GM23338 (cell line): ENCODE measurements at regions not wholly inside any gene's neighbourhood (a gene's known extent, or its start where the extent isn't known, plus 50 kb on each side); places are given as distances from the start of the nearest gene placed in this dataset.

Experiments
- ATAC-seq: fragments of 200-7000 bp; cut with Tn5 transposase; 3 replicates; pipeline ENCODE4 v1.9.1; 2020
- DNase-seq: peaks from one replicate; pipeline ENCODE4 v3.0.0-alpha.2; 2015; ENCODE audit warnings: low spot score
- H2AFZ ChIP-seq: fragments of 200-600 bp; sonication (generic); 2 replicates; pipeline ENCODE4 v1.8.0; 2016; ENCODE audit warnings: antibody characterized with exemption, mild to moderate bottlenecking, moderate library complexity
- H3F3A ChIP-seq: fragments of 200-600 bp; sonication (generic); replicated peaks from 2 replicates; pipeline ENCODE4 v1.8.0; 2017; ENCODE audit warnings: antibody characterized with exemption, mixed run types, low read depth
- H3K27ac ChIP-seq: fragments of 200-600 bp; sonication (generic); 2 replicates; pipeline ENCODE4 v1.6.1; 2016; ENCODE audit warnings: low read depth
- H3K27me3 ChIP-seq: fragments of 200-600 bp; sonication (generic); 2 replicates; pipeline ENCODE4 v1.8.0; 2016; ENCODE audit warnings: mild to moderate bottlenecking, mixed run types, moderate library complexity; ENCODE audit not compliant: insufficient read depth
- H3K36me3 ChIP-seq: fragments of 200-600 bp; sonication (generic); 2 replicates; pipeline ENCODE4 v1.8.0; 2016; ENCODE audit warnings: mild to moderate bottlenecking; ENCODE audit not compliant: insufficient read depth
- H3K4me1 ChIP-seq: fragments of 200-600 bp; sonication (generic); 2 replicates; pipeline ENCODE4 v1.8.0; 2016; ENCODE audit warnings: mild to moderate bottlenecking, moderate library complexity; ENCODE audit not compliant: insufficient read depth
- H3K4me2 ChIP-seq: fragments of 200-600 bp; sonication (generic); 2 replicates; pipeline ENCODE4 v1.7.1; 2017; ENCODE audit warnings: mixed run types
- H3K4me3 ChIP-seq: fragments of 200-600 bp; sonication (generic); 2 replicates; pipeline ENCODE4 v1.6.1; 2016; ENCODE audit warnings: mixed run types
- H3K79me2 ChIP-seq: fragments of 200-600 bp; sonication (generic); replicated peaks from 2 replicates; pipeline ENCODE4 v1.8.0; 2017; ENCODE audit warnings: mild to moderate bottlenecking; ENCODE audit not compliant: insufficient read depth
- H3K9me2 ChIP-seq: fragments of 200-600 bp; sonication (generic); 2 replicates; pipeline ENCODE4 v1.8.0; 2017; ENCODE audit not compliant: insufficient read depth
- H4K20me1 ChIP-seq: fragments of 200-600 bp; sonication (generic); replicated peaks from 2 replicates; pipeline ENCODE4 v1.8.0; 2017; ENCODE audit warnings: mild to moderate bottlenecking; ENCODE audit not compliant: insufficient read depth
- H3K27ac Mint-ChIP-seq: 2 replicates; pipeline ENCODE4 v1.8.0; 2020; ENCODE audit warnings: inconsistent platforms, mild to moderate bottlenecking, moderate library complexity, mixed read lengths
- H3K27me3 Mint-ChIP-seq: 3 replicates; pipeline ENCODE4 v1.8.0; 2022; ENCODE audit warnings: low read depth, mild to moderate bottlenecking, moderate library complexity, mixed read lengths, inconsistent platforms; ENCODE audit not compliant: insufficient read depth, poor library complexity
- H3K36me3 Mint-ChIP-seq: 3 replicates; pipeline ENCODE4 v1.8.0; 2021; ENCODE audit warnings: low read depth, mild to moderate bottlenecking, inconsistent platforms, moderate library complexity, mixed read lengths
- H3K4me1 Mint-ChIP-seq: 3 replicates; pipeline ENCODE4 v1.8.0; 2020; ENCODE audit warnings: mild to moderate bottlenecking, inconsistent platforms, mixed read lengths
- H3K4me3 Mint-ChIP-seq: 3 replicates; pipeline ENCODE4 v1.8.0; 2021; ENCODE audit warnings: moderate library complexity, mild to moderate bottlenecking, inconsistent platforms, mixed read lengths
- H3K9me3 Mint-ChIP-seq: 3 replicates; pipeline ENCODE4 v1.8.0; 2020; ENCODE audit warnings: moderate library complexity, mild to moderate bottlenecking, inconsistent platforms, mixed read lengths
- CREB1 ChIP-seq: fragments of 250-450 bp; sonication (Bioruptor Pico); IDR thresholded peaks from 2 replicates; pipeline ENCODE4 v1.5.0; 2020; ENCODE audit warnings: low read depth, mild to moderate bottlenecking, moderate library complexity
- ETS1 ChIP-seq: IDR thresholded peaks from 2 replicates; pipeline ENCODE4 v1.6.1; 2016; ENCODE audit warnings: antibody characterized with exemption
- EZH2 ChIP-seq: fragments of 200-600 bp; sonication (generic); IDR thresholded peaks from one replicate; pipeline ENCODE4 v1.8.0; 2017; ENCODE audit warnings: antibody characterized with exemption, mild to moderate bottlenecking, low read depth; ENCODE audit not compliant: unreplicated experiment
- EZH2phosphoT487 ChIP-seq: fragments of 200-600 bp; sonication (generic); IDR thresholded peaks from one replicate; pipeline ENCODE4 v1.8.1; 2018; ENCODE audit warnings: antibody characterized with exemption; ENCODE audit not compliant: unreplicated experiment
- NANOG ChIP-seq: IDR thresholded peaks from 2 replicates; pipeline ENCODE4 v1.6.1; 2016; ENCODE audit warnings: antibody characterized with exemption, borderline replicate concordance
- POLR2AphosphoS5 ChIP-seq: IDR thresholded peaks from 2 replicates; pipeline ENCODE4 v1.6.1; 2016; ENCODE audit warnings: antibody characterized with exemption, low read depth
- REST ChIP-seq: IDR thresholded peaks from one replicate; pipeline ENCODE4 v1.6.1; 2018; ENCODE audit warnings: antibody characterized with exemption; ENCODE audit not compliant: unreplicated experiment
- STAT1 ChIP-seq: IDR thresholded peaks from one replicate; pipeline ENCODE4 v1.6.1; 2016; ENCODE audit warnings: antibody characterized with exemption; ENCODE audit not compliant: unreplicated experiment
- ZNF114 ChIP-seq: fragments of 250-450 bp; sonication (Bioruptor Pico); IDR thresholded peaks from 2 replicates; pipeline ENCODE4 v1.5.0; 2020; ENCODE audit warnings: mild to moderate bottlenecking, moderate library complexity
- ZNF331 ChIP-seq: fragments of 250-450 bp; sonication (Bioruptor Pico); IDR thresholded peaks from 2 replicates; pipeline ENCODE4 v1.5.0; 2020; ENCODE audit warnings: low read depth, mild to moderate bottlenecking, moderate library complexity
- ZNF462 ChIP-seq: fragments of 250-450 bp; sonication (Bioruptor Pico); IDR thresholded peaks from 2 replicates; pipeline ENCODE4 v1.5.0; 2020; ENCODE audit warnings: mild to moderate bottlenecking, moderate library complexity

- Mint-ChIP-seq H3K36me3 (no peaks in the 10 kb centered on the region), H3K9me3 (no peaks in the 10 kb centered on the region), H3K4me3 (no peak overlapping the region), H3K27me3 (no peaks in the 10 kb centered on the region), H3K27ac (no peak overlapping the region), H3K4me1 (no peaks in the 10 kb centered on the region)
- Histone ChIP-seq H3K27ac (no peak overlapping the region), H3K79me2 (no peaks in the 10 kb centered on the region), H2AFZ (no peak overlapping the region), H4K20me1 (no peaks in the 10 kb centered on the region), H3K36me3 (no peaks in the 10 kb centered on the region), H3K27me3 (no peaks in the 10 kb centered on the region), H3K4me1 (no peaks in the 10 kb centered on the region), H3K9me2 (0 out of 2 replicates have a peak, but pooled peaks cover 3% of the 10 kb centered on the region), H3F3A (no peaks in the 10 kb centered on the region), H3K4me2 (no peak overlapping the region), H3K4me3 (no peak overlapping the region)
- no peak for DNase-seq
- ATAC-seq = no peak
- TF ChIP-seq ZNF331 (CRISPR knock-in tag) (no peak), POLR2AphosphoS5 (no peak)
Observed at GRCh38 chr13:39170711-39171110, 132.5 kb downstream of the NHLRC3 start.

GRCh38 chr13:39185326-39185725 is 147.1 kb downstream of the NHLRC3 start:
- Histone ChIP-seq H3F3A (no peaks in the 10 kb centered on the region), H3K27ac (no peak overlapping the region), H3K79me2 (no peaks in the 10 kb centered on the region), H3K27me3 (no peaks in the 10 kb centered on the region), H3K4me2 (no peak overlapping the region), H3K36me3 (no peaks in the 10 kb centered on the region), H4K20me1 (no peaks in the 10 kb centered on the region), H3K9me2 (no peaks in the 10 kb centered on the region), H2AFZ (peak overlapping the region; percentile 25; the same call in 1 of the 2 replicates), H3K4me3 (no peak overlapping the region), H3K4me1 (no peaks in the 10 kb centered on the region)
- H3K9me3 Mint-ChIP-seq = no peaks in the 10 kb centered on the region; the same call in 2 of the 3 replicates
- peaks cover 11% of the 10 kb centered on the region for H3K4me1 Mint-ChIP-seq
- ATAC-seq = no peak
- no peak for DNase-seq
- H3K4me3 Mint-ChIP-seq = no peak overlapping the region
- H3K27me3 Mint-ChIP-seq = peaks cover 5% of the 10 kb centered on the region
- H3K36me3 Mint-ChIP-seq = no peaks in the 10 kb centered on the region
- no peak overlapping the region for H3K27ac Mint-ChIP-seq
- TF ChIP-seq NANOG = no peak
- no peak for TF ChIP-seq EZH2phosphoT487
- no peak for TF ChIP-seq ZNF462
- no peak for TF ChIP-seq STAT1
- TF ChIP-seq ETS1 = no peak
- TF ChIP-seq EZH2 = no peak
- no peak for TF ChIP-seq CREB1 (CRISPR knock-in tag)
- TF ChIP-seq ZNF331 (CRISPR knock-in tag) = no peak
- TF ChIP-seq ZNF114 (CRISPR knock-in tag) = no peak
- no peak for TF ChIP-seq REST
